CD4-positive, alpha-beta T cell (primary cell): ENCODE measurements at regions not wholly inside any gene's neighbourhood (a gene's known extent, or its start where the extent isn't known, plus 50 kb on each side); places are given as distances from the start of the nearest gene placed in this dataset.
"Not testable (repeated sequence)": the region's sequence is repeated elsewhere in the genome, so short reads cannot be mapped to it uniquely, and the experiment has no call there.

Experiments used
- ATAC-seq: fragments of 200-7000 bp; cut with Tn5 transposase; one replicate; pipeline ENCODE4 v1.10.0; 2022; ENCODE audit warnings: mild to moderate bottlenecking; ENCODE audit not compliant: poor library complexity
- CTCF ChIA-PET: fragments of 350-600 bp; sonication (Branson Sonifier 250); formaldehyde crosslinking; loops from one replicate; lab custom pipeline; 2021; ENCODE audit warnings: antibody characterized with exemption, inconsistent platforms; lab: Charles Lee
- POLR2A ChIA-PET: fragments of 350-600 bp; sonication (Branson Sonifier 250); formaldehyde crosslinking; loops from one replicate; lab custom pipeline; 2021; ENCODE audit warnings: antibody characterized with exemption, inconsistent platforms; lab: Charles Lee
- DNase-seq, 14 experiments: peaks; one replicate each; pipeline ENCODE4 v3.0.0-alpha.2; 2013 to 2020; ENCODE audit warnings: mixed read lengths in 2 of 14
- H3K27ac ChIP-seq, 2 donors: one replicate each; pipeline versions ENCODE4 v1.5.1 to v1.7.0; 2013; ENCODE audit warnings: low read length in 2 of 2, low read depth in 1 of 2, mild to moderate bottlenecking in 1 of 2
- H3K27me3 ChIP-seq, 2 experiments: 1 replicate in 1 of 2; 2 replicates in 1 of 2; pipeline versions ENCODE4 v1.6.1 to v1.7.0; 2013; ENCODE audit warnings: low read length in 2 of 2, control low read depth in 1 of 2, mild to moderate bottlenecking in 1 of 2, moderate library complexity in 1 of 2; ENCODE audit not compliant: insufficient read depth in 2 of 2, control insufficient read depth in 1 of 2
- H3K36me3 ChIP-seq: one replicate; pipeline ENCODE4 v1.6.1; 2013; ENCODE audit warnings: low read length, control low read depth; ENCODE audit not compliant: insufficient read depth
- H3K4me1 ChIP-seq: one replicate; pipeline ENCODE4 v1.6.1; 2013; ENCODE audit warnings: low read length, control low read depth; ENCODE audit not compliant: insufficient read depth
- H3K4me3 ChIP-seq: one replicate; pipeline ENCODE4 v1.5.1; 2013; ENCODE audit warnings: mild to moderate bottlenecking, low read length, moderate library complexity
- H3K9me3 ChIP-seq, 2 experiments: 1 replicate in 1 of 2; 2 replicates in 1 of 2; pipeline versions ENCODE4 v1.6.1 to v1.7.0; 2013; ENCODE audit warnings: low read length in 2 of 2, mild to moderate bottlenecking in 2 of 2, control low read depth in 1 of 2, moderate library complexity in 1 of 2; ENCODE audit not compliant: control insufficient read depth in 1 of 2, insufficient read depth in 1 of 2
- H3K27ac Mint-ChIP-seq: one replicate; pipeline ENCODE4 v1.8.0; 2020; ENCODE audit warnings: mixed read lengths
- H3K27me3 Mint-ChIP-seq: one replicate; pipeline ENCODE4 v1.8.0; 2021; ENCODE audit warnings: mixed read lengths
- H3K36me3 Mint-ChIP-seq: one replicate; pipeline ENCODE4 v1.8.0; 2021; ENCODE audit warnings: low read depth, mixed read lengths
- H3K4me1 Mint-ChIP-seq: one replicate; pipeline ENCODE4 v1.8.0; 2021; ENCODE audit warnings: low read depth, mixed read lengths
- H3K4me3 Mint-ChIP-seq: one replicate; pipeline ENCODE4 v1.8.0; 2020; ENCODE audit warnings: mild to moderate bottlenecking, mixed read lengths
- H3K9me3 Mint-ChIP-seq: one replicate; pipeline ENCODE4 v1.8.0; 2020; ENCODE audit warnings: mixed read lengths
- intact Hi-C, 2 experiments: fragments of 100-400 bp; cut with DNase I in 1 of 2; cut with micrococcal nuclease in 1 of 2; formaldehyde crosslinking; loops; one replicate each; pipeline versions ENCODE4 v1.15.1 to v1.9.0; 2023 to 2025; cut with DNase I, micrococcal nuclease
- TF ChIP-seq, protein P1 (sequence below): fragments of 200-600 bp; IDR thresholded peaks from one replicate; pipeline ENCODE4 v1.8.0; 2022; ENCODE audit warnings: antibody characterized with exemption, mild to moderate bottlenecking

DNA sequence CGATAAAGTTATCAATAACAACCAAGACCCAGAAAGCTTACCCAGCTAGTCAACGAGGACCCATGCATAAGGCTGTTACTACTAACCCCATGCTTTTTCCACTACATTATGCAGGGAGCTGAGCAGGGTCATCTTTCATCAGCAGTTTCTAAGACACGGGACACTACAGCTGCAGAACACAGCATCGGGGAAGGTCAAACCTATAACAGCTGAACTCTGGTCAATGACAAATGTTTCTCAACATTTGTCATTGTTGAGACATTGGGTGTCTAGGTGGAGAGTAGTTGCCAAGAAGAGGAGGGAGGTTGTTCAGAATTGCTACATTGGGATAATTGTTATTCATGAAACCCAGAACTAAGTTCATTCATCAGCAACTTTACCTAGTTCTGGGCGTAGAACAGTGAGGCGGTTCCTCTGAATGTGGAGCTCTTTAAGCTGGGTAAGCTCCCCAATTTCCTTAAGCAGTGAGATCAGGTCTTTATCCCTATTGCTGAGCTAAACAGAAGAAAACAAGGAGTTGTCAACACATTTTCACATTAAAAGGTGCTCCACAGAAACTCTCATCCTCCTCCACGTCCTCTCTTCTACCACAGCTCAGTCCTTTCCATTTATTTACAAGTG lies 105.6 kb downstream of the ZNF22 start:
- H3K27me3 Mint-ChIP-seq: peaks cover 53% of the 10 kb centered on the region
- intact Hi-C loops: no loop called here
- no peak overlapping the region for H3K27ac Mint-ChIP-seq
- DNase-seq (no peak), ATAC-seq (no peak)
- H3K36me3 Mint-ChIP-seq: no peaks in the 10 kb centered on the region
- H3K4me3 Mint-ChIP-seq: no peak overlapping the region
- ChIA-PET POLR2A (no interaction called here), CTCF (no interaction called here)
- Histone ChIP-seq H3K9me3 (no peaks in the 10 kb centered on the region), H3K36me3 (no peaks in the 10 kb centered on the region), H3K27me3 (peaks cover 0 to 5% of the 10 kb centered on the region in 2 experiments), H3K27ac (no peak overlapping the region), H3K4me1 (no peaks in the 10 kb centered on the region), H3K4me3 (no peak overlapping the region)
- TF ChIP-seq, protein P1, sequence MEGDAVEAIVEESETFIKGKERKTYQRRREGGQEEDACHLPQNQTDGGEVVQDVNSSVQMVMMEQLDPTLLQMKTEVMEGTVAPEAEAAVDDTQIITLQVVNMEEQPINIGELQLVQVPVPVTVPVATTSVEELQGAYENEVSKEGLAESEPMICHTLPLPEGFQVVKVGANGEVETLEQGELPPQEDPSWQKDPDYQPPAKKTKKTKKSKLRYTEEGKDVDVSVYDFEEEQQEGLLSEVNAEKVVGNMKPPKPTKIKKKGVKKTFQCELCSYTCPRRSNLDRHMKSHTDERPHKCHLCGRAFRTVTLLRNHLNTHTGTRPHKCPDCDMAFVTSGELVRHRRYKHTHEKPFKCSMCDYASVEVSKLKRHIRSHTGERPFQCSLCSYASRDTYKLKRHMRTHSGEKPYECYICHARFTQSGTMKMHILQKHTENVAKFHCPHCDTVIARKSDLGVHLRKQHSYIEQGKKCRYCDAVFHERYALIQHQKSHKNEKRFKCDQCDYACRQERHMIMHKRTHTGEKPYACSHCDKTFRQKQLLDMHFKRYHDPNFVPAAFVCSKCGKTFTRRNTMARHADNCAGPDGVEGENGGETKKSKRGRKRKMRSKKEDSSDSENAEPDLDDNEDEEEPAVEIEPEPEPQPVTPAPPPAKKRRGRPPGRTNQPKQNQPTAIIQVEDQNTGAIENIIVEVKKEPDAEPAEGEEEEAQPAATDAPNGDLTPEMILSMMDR: no peak
- no peaks in the 10 kb centered on the region for H3K9me3 Mint-ChIP-seq
- H3K4me1 Mint-ChIP-seq: no peaks in the 10 kb centered on the region

DNA sequence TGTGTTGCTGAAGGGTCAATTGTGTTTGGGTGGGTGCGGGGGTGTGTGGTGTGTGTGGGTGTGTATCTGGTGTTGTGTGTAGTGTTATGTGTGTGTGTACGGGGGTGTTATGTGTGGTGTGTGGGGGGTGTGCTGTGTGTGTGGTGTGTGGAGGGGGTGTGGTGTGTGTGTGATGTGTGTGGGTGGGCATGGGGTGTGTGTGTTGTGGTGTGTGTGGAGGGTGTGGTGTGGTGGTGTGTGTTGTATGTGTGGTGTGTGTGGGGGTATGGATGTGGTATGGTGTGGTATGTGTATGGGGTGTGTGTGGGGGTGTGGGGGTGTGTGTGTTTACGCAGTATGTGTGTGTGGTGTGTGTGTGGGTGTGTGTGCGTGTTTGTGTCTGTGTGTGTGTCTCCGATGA lies 110.8 kb downstream of the ZNF22 start:
- Histone ChIP-seq H3K27ac (no peak overlapping the region), H3K9me3 (no peaks in the 10 kb centered on the region), H3K4me3 (no peak overlapping the region), H3K36me3 (no peaks in the 10 kb centered on the region), H3K27me3 (peaks cover 0 to 4% of the 10 kb centered on the region in 2 experiments), H3K4me1 (no peaks in the 10 kb centered on the region)
- H3K27me3 Mint-ChIP-seq: peaks cover 27% of the 10 kb centered on the region
- no peaks in the 10 kb centered on the region for H3K36me3 Mint-ChIP-seq
- no peaks in the 10 kb centered on the region for H3K9me3 Mint-ChIP-seq
- H3K27ac Mint-ChIP-seq: no peak overlapping the region
- intact Hi-C loops: no loop called here
- TF ChIP-seq, protein P1: no peak
- no peaks in the 10 kb centered on the region for H3K4me1 Mint-ChIP-seq
- ChIA-PET POLR2A (no interaction called here), CTCF (no interaction called here)
- H3K4me3 Mint-ChIP-seq: no peak overlapping the region
- ATAC-seq: no peak
- no peak for DNase-seq

DNA sequence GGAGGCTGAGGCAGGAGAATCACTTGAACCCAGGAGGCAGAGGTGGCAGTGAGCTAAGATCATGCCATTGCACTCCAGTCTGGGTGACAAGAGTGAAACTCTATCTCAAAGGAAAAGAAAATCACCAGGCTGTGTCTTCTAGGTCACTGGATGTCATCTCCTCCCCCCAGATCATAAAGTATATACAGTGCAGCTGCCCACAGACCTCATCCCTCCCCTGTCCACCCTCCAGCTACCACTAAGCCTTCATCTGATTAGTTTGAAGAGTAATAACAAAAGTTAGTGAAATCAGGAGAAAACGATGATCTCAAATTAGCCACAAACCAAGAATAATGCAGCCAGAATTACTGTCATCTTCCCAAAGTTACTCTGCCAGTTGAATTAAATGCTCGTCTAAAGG lies 117.2 kb downstream of the ZNF22 start:
- H3K27ac ChIP-seq, H3K36me3 Mint-ChIP-seq, H3K27ac Mint-ChIP-seq: not testable (repeated sequence)

DNA sequence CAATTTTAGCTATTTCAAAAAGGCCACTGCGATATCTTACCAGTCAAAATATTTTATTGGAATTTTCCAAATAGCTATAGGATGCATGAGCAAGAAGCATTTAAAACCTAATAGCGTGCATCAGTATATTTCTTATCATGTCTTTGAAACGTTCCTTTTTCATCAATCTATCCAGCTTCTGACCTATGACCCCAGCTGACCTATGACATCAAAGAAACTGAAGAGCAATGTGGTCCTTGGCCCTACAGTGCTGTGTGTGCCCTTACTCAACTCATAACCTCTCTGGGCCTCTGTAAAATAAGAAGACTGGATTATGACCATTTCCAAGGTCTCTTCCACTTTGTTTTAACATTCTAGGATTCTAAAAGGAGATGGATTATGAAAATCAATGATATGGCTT lies 118.2 kb downstream of the ZNF22 start:
- Histone ChIP-seq H3K27ac (no peak overlapping the region), H3K27me3 (peaks cover 0 to 2% of the 10 kb centered on the region in 2 experiments), H3K36me3 (no peaks in the 10 kb centered on the region), H3K4me1 (no peaks in the 10 kb centered on the region), H3K9me3 (no peaks in the 10 kb centered on the region), H3K4me3 (no peak overlapping the region)
- DNase-seq (no peak), ATAC-seq (no peak)
- no peaks in the 10 kb centered on the region for H3K9me3 Mint-ChIP-seq
- no peaks in the 10 kb centered on the region for H3K4me1 Mint-ChIP-seq
- no peak overlapping the region for H3K4me3 Mint-ChIP-seq
- no peaks in the 10 kb centered on the region for H3K36me3 Mint-ChIP-seq
- CTCF ChIA-PET: no interaction called here
- no peak overlapping the region for H3K27ac Mint-ChIP-seq
- TF ChIP-seq, protein P1: no peak
- intact Hi-C loops: no loop called here
- POLR2A ChIA-PET: no interaction called here
- no peaks in the 10 kb centered on the region for H3K27me3 Mint-ChIP-seq

More for the DNA sequence above, 117.2 kb downstream of the ZNF22 start:
- POLR2A ChIA-PET, H3K27me3 Mint-ChIP-seq, intact Hi-C loops, DNase-seq, H3K4me1 ChIP-seq, H3K36me3 ChIP-seq, H3K27me3 ChIP-seq, H3K4me1 Mint-ChIP-seq, H3K9me3 ChIP-seq, CTCF ChIA-PET, ATAC-seq, H3K9me3 Mint-ChIP-seq, H3K4me3 ChIP-seq, H3K4me3 Mint-ChIP-seq: not testable (repeated sequence)

DNA sequence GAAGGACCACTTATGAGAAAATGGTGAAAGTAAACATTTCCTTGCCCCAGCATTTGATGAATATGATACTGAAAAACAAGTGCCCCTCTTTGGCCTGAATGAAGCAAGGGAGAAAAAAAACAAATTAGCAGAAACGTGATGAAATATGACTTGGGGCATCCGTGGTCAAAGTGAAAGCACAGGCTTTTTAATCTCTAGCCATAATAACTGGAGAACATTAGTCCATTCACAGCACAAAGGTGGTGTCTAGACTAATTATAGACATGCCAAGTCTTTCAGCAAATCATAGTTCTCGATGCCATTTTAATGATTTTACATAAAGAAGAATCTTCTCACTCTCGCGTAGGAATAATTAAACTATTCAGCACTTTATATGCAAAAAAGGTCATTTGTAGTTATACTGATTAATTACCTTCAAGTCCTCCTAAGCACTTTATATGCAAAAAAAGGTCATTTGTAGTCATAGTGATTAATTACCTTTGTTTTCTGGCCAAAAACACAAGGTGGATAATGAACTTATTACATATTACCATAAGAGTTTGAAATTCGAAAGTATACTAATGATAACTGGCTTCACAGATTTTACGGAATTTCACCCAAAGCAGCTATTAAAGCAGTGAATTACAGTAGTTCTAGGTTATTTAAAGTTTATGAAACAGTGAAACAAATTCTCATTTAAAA lies 121.6 kb downstream of the ZNF22 start:
- H3K27ac ChIP-seq, H3K36me3 ChIP-seq, CTCF ChIA-PET, H3K4me1 Mint-ChIP-seq, H3K27me3 ChIP-seq, POLR2A ChIA-PET, ATAC-seq, H3K4me3 Mint-ChIP-seq, H3K27ac Mint-ChIP-seq, H3K9me3 Mint-ChIP-seq, H3K9me3 ChIP-seq, intact Hi-C loops, H3K27me3 Mint-ChIP-seq, H3K36me3 Mint-ChIP-seq, H3K4me1 ChIP-seq, DNase-seq, H3K4me3 ChIP-seq: not testable (repeated sequence)
